Smooth muscle cell (in vitro differentiated cells): ENCODE measurements at regions not wholly inside any gene's neighbourhood (a gene's known extent, or its start where the extent isn't known, plus 50 kb on each side); places are given as distances from the start of the nearest gene placed in this dataset.

Source experiments
- DNase-seq: peaks from one replicate; lab custom pipeline; 2025; ENCODE audit not compliant: unreplicated experiment; lab: John Stamatoyannopoulos, UW
- H2AFZ ChIP-seq: fragments of 200-600 bp; sonication (generic); 2 replicates; pipeline ENCODE4 v1.6.0; 2016; ENCODE audit warnings: antibody characterized with exemption, low read depth, mild to moderate bottlenecking
- H3F3A ChIP-seq: fragments of 200-600 bp; sonication (generic); 2 replicates; pipeline ENCODE4 v1.6.0; 2017; ENCODE audit warnings: antibody characterized with exemption, low read depth
- H3K27ac ChIP-seq: fragments of 200-600 bp; sonication (generic); 2 replicates; pipeline ENCODE4 v1.5.1; 2016; ENCODE audit warnings: low read depth, mild to moderate bottlenecking
- H3K27me3 ChIP-seq: fragments of 200-600 bp; sonication (generic); 2 replicates; pipeline ENCODE4 v1.6.1; 2016; ENCODE audit warnings: low read depth, mild to moderate bottlenecking
- H3K36me3 ChIP-seq: fragments of 200-600 bp; sonication (generic); 2 replicates; pipeline ENCODE4 v1.5.1; 2016; ENCODE audit warnings: low read depth
- H3K4me1 ChIP-seq: fragments of 200-600 bp; sonication (generic); 2 replicates; pipeline ENCODE4 v1.5.1; 2016; ENCODE audit warnings: low read depth
- H3K4me2 ChIP-seq: fragments of 200-600 bp; sonication (generic); 2 replicates; pipeline ENCODE4 v1.6.0; 2016; ENCODE audit warnings: mild to moderate bottlenecking
- H3K4me3 ChIP-seq: fragments of 200-600 bp; sonication (generic); 2 replicates; pipeline ENCODE4 v1.5.1; 2016; ENCODE audit warnings: mild to moderate bottlenecking
- H3K79me2 ChIP-seq: fragments of 200-600 bp; sonication (generic); 2 replicates; pipeline ENCODE4 v1.6.0; 2016; ENCODE audit warnings: low read depth, mild to moderate bottlenecking
- H3K9ac ChIP-seq: fragments of 200-600 bp; sonication (generic); 2 replicates; pipeline ENCODE4 v1.6.0; 2016; ENCODE audit warnings: low read depth
- H3K9me3 ChIP-seq: fragments of 200-600 bp; sonication (generic); replicated peaks from 2 replicates; pipeline ENCODE4 v1.5.1; 2016; ENCODE audit warnings: low read depth
- H4K20me1 ChIP-seq: fragments of 200-600 bp; sonication (generic); 2 replicates; pipeline ENCODE4 v1.6.0; 2016; ENCODE audit warnings: low read depth
- CTCF ChIP-seq: fragments of 200-600 bp; sonication (generic); IDR thresholded peaks from 2 replicates; pipeline ENCODE4 v1.5.1; 2017; ENCODE audit warnings: borderline replicate concordance, mild to moderate bottlenecking, antibody characterized with exemption; ENCODE audit not compliant: insufficient read depth, poor library complexity, severe bottlenecking
- WGBS: methylation state at CpG from one replicate; pipeline ENCODE4 v1.1.7; 2016; ENCODE audit warnings: low lambda C conversion rate; 5-methylcytosine and 5-hydroxymethylcytosine counted together

GRCh38 chr2:30089171-30089570 lies 57.6 kb upstream of the YPEL5 start:
- H3K9ac ChIP-seq: no peak overlapping the region
- no peaks in the 10 kb centered on the region for H3F3A ChIP-seq
- no peaks in the 10 kb centered on the region for H3K9me3 ChIP-seq
- H3K27me3 ChIP-seq: peaks cover 5% of the 10 kb centered on the region
- H3K4me1 ChIP-seq: no peaks in the 10 kb centered on the region
- no peak overlapping the region for H3K4me3 ChIP-seq
- no peaks in the 10 kb centered on the region for H4K20me1 ChIP-seq
- no peak for DNase-seq
- H3K27ac ChIP-seq: no peak overlapping the region
- H2AFZ ChIP-seq: no peak overlapping the region
- no peaks in the 10 kb centered on the region for H3K79me2 ChIP-seq
- no peak for TF ChIP-seq CTCF
- H3K4me2 ChIP-seq: no peak overlapping the region
- no peaks in the 10 kb centered on the region for H3K36me3 ChIP-seq

- H3K9me3 ChIP-seq: no peaks in the 10 kb centered on the region
- H3K27me3 ChIP-seq: peaks cover 36% of the 10 kb centered on the region
- H3F3A ChIP-seq: no peaks in the 10 kb centered on the region
- H3K27ac ChIP-seq: no peak overlapping the region
- no peak overlapping the region for H3K4me2 ChIP-seq
- DNase-seq: no peak
- no peaks in the 10 kb centered on the region for H3K4me1 ChIP-seq
- H3K36me3 ChIP-seq: no peaks in the 10 kb centered on the region
- H3K9ac ChIP-seq: no peak overlapping the region
- H4K20me1 ChIP-seq: no peaks in the 10 kb centered on the region
- TF ChIP-seq CTCF: no peak
- H3K4me3 ChIP-seq: no peak overlapping the region
- no peaks in the 10 kb centered on the region for H3K79me2 ChIP-seq
- 96% methylated on average over 7 of the region's 7 CpGs for WGBS
- H2AFZ ChIP-seq: no peak overlapping the region
Observed at GRCh38 chr2:30095402-30095801, 51.4 kb upstream of the YPEL5 start.

GRCh38 chr2:30096451-30096850 lies 50.4 kb upstream of the YPEL5 start:
- Histone ChIP-seq H3K4me1 (no peaks in the 10 kb centered on the region), H3K9ac (no peak overlapping the region), H2AFZ (no peak overlapping the region), H3K27ac (no peak overlapping the region), H4K20me1 (no peaks in the 10 kb centered on the region), H3K79me2 (no peaks in the 10 kb centered on the region), H3F3A (no peaks in the 10 kb centered on the region), H3K36me3 (no peaks in the 10 kb centered on the region), H3K4me2 (no peak overlapping the region), H3K27me3 (peaks cover 36% of the 10 kb centered on the region), H3K9me3 (no peaks in the 10 kb centered on the region), H3K4me3 (no peak overlapping the region)
- 93% methylated on average over 4 of the region's 4 CpGs for WGBS
- DNase-seq: no peak
- no peak for TF ChIP-seq CTCF
